CD8-positive, alpha-beta memory T cell (primary cell): ENCODE measurements at regions not wholly inside any gene's neighbourhood (a gene's known extent, or its start where the extent isn't known, plus 50 kb on each side); places are given as distances from the start of the nearest gene placed in this dataset.
"Not testable (repeated sequence)": the region's sequence is repeated elsewhere in the genome, so short reads cannot be mapped to it uniquely, and the experiment has no call there.

Experiments
- CTCF ChIA-PET: fragments of 350-600 bp; sonication (Branson Sonifier 250); formaldehyde crosslinking; loops from one replicate; lab custom pipeline; 2021; ENCODE audit warnings: antibody characterized with exemption; lab: Charles Lee
- POLR2A ChIA-PET: fragments of 350-600 bp; sonication (Branson Sonifier 250); formaldehyde crosslinking; loops from one replicate; lab custom pipeline; 2021; ENCODE audit warnings: antibody characterized with exemption; lab: Charles Lee
- DNase-seq, 5 donors: peaks; one replicate each; pipeline versions ENCODE4 v3.0.0 to v3.0.0-alpha.2; 2020 to 2022; ENCODE audit warnings: mixed read lengths in 1 of 5
- H3K27ac ChIP-seq: one replicate; pipeline ENCODE4 v1.7.0; 2013; ENCODE audit warnings: low read depth, mild to moderate bottlenecking, low read length, moderate library complexity
- H3K27me3 ChIP-seq: 2 replicates; pipeline ENCODE4 v1.7.0; 2013; ENCODE audit warnings: low read length, mild to moderate bottlenecking; ENCODE audit not compliant: insufficient read depth, poor library complexity, severe bottlenecking
- H3K36me3 ChIP-seq: 2 replicates; pipeline ENCODE4 v1.7.0; 2013; ENCODE audit warnings: mild to moderate bottlenecking, low read length, moderate library complexity; ENCODE audit not compliant: insufficient read depth
- H3K4me1 ChIP-seq: 2 replicates; pipeline ENCODE4 v1.7.0; 2013; ENCODE audit warnings: mild to moderate bottlenecking, low read length, moderate library complexity; ENCODE audit not compliant: insufficient read depth
- H3K4me3 ChIP-seq: 2 replicates; pipeline ENCODE4 v1.7.0; 2013; ENCODE audit warnings: mild to moderate bottlenecking, low read length
- H3K9me3 ChIP-seq: 2 replicates; pipeline ENCODE4 v1.7.0; 2013; ENCODE audit warnings: mild to moderate bottlenecking, low read length
- H3K27ac Mint-ChIP-seq, 8 donors: one replicate each; pipeline ENCODE4 v1.8.0; 2020 to 2021; ENCODE audit warnings: mixed read lengths in 8 of 8, mild to moderate bottlenecking in 6 of 8, inconsistent platforms in 3 of 8, moderate library complexity in 3 of 8
- H3K27me3 Mint-ChIP-seq, 2 donors: one replicate each; pipeline ENCODE4 v1.8.0; 2020 to 2021; ENCODE audit warnings: mixed read lengths in 2 of 2, mild to moderate bottlenecking in 1 of 2, moderate library complexity in 1 of 2
- H3K36me3 Mint-ChIP-seq, 3 donors: one replicate each; pipeline ENCODE4 v1.8.0; 2020 to 2021; ENCODE audit warnings: mixed read lengths in 3 of 3, inconsistent platforms in 1 of 3, mild to moderate bottlenecking in 1 of 3
- H3K4me1 Mint-ChIP-seq, 3 donors: one replicate each; pipeline ENCODE4 v1.8.0; 2020 to 2021; ENCODE audit warnings: mixed read lengths in 3 of 3, inconsistent platforms in 1 of 3, mild to moderate bottlenecking in 1 of 3
- H3K4me3 Mint-ChIP-seq, 7 donors: one replicate each; pipeline ENCODE4 v1.8.0; 2020 to 2021; ENCODE audit warnings: mixed read lengths in 7 of 7, mild to moderate bottlenecking in 6 of 7, moderate library complexity in 4 of 7, inconsistent platforms in 2 of 7
- H3K9me3 Mint-ChIP-seq, 5 donors: one replicate each; pipeline ENCODE4 v1.8.0; 2020 to 2022; ENCODE audit warnings: mixed read lengths in 5 of 5, mild to moderate bottlenecking in 3 of 5, moderate library complexity in 2 of 5, inconsistent platforms in 1 of 5

DNA sequence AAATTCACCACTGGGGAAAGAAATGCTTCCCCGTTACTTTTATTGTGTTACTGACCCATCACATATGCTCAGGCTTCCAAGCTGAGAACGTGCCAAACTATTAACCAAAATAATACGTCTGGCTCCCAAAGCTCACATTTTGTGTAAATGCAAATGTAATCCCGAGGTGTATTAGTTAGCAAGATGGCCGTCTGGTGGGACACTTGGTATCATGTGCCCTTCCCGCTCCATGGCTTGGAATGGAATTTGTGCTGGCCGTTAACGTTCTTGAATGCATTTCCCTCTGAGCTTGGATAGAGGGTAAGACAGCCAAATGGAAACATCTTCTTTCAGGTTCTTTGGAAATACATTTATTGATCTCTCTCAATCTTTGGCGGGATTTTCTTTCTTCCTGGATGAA lies 105.0 kb downstream of the MFAP3L start:
- DNase-seq: no peak
- Mint-ChIP-seq H3K36me3 (no peaks in the 10 kb centered on the region), H3K9me3 (peaks cover 0 to 10% (median 5%) of the 10 kb centered on the region in 5 donors), H3K4me3 (no peak overlapping the region), H3K27ac (no peak overlapping the region), H3K4me1 (no peaks in the 10 kb centered on the region), H3K27me3 (peaks cover 2 to 9% of the 10 kb centered on the region in 2 donors)
- Histone ChIP-seq H3K9me3 (no peaks in the 10 kb centered on the region), H3K4me3 (no peak overlapping the region), H3K4me1 (no peaks in the 10 kb centered on the region), H3K27ac (no peak overlapping the region), H3K27me3 (no peaks in the 10 kb centered on the region), H3K36me3 (no peaks in the 10 kb centered on the region)
- ChIA-PET POLR2A (no interaction called here), CTCF (interaction anchor here (0.7 kb wide), 1 partner anchor 12 kb away, joined by 3 read pairs; no protein-coding TSS in a partner anchor)

DNA sequence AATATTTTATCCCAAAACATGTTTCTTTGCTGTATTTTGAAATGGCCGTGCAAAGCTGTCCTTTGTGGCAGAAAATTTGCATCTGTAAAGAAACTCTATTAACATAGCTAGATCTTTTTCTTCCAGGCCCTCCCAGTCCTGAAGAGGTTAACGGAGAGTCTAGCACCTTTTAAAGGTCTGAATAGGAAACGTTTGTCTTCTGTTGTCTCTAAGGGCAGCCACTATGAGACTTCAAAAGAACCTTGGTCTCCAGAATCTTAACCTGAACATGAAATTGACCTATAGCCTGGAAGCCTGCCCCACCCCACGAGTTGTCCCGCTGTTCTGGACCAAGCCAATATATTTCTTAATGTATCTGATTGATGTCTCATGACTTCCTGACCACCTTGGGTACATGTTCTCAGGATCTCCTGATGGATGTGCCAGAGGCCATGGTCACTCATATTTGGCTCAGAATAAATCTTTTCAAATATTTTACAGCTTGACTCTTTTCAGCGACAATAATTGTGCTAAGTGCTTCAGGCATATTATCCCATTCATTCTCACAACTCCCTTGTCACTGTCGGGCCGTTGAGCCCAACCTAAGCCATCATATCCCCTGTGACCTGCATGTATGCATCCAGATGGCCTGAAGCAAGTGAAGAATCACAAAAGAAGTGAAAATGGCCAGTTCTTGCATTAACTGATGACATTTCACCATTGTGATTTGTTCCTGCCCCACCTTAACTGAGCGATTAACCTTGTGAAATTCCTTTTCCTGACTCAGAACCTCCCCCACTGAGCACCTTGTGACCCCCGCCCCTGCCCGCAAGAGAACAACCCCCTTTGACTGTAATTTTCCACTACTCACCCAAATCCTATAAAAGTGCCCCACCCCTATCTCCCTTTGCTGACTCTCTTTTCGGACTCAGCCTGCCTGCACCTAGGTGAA lies 106.7 kb downstream of the MFAP3L start:
- H3K27ac ChIP-seq, POLR2A ChIA-PET, H3K27me3 Mint-ChIP-seq: not testable (repeated sequence)

DNA sequence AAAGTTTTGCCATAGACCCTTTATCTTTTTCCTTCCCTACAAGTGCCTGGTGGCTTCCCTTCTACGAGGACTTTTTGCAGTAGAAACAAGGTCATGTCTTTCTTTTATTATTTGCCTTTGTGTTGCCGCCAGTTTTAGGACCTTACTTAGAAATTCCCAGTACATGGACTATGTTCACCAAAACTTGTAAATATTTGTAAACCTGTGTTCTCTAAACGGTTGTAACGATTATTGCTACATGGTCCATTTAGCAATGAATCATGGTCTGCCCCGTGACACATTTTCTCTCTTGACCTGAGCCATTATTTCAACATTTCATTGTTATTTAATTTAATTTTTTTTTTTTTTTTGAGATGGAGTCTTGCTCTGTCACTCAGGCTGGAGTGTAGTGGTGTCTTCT lies 110.7 kb downstream of the MFAP3L start:
- H3K4me3 ChIP-seq: no peak overlapping the region
- H3K9me3 ChIP-seq: no peaks in the 10 kb centered on the region
- no peaks in the 10 kb centered on the region for H3K36me3 Mint-ChIP-seq
- H3K4me1 ChIP-seq: no peaks in the 10 kb centered on the region
- DNase-seq: no peak
- no peak overlapping the region for H3K4me3 Mint-ChIP-seq
- no peaks in the 10 kb centered on the region for H3K27me3 ChIP-seq
- H3K9me3 Mint-ChIP-seq: peaks cover 2 to 11% (median 5%) of the 10 kb centered on the region in 5 donors
- H3K36me3 ChIP-seq: no peaks in the 10 kb centered on the region
- ChIA-PET POLR2A (no interaction called here), CTCF (no interaction called here)
- no peak overlapping the region for H3K27ac Mint-ChIP-seq
- peaks cover 0 to 11% of the 10 kb centered on the region in 2 donors for H3K27me3 Mint-ChIP-seq
- H3K27ac ChIP-seq: no peak overlapping the region
- H3K4me1 Mint-ChIP-seq: no peaks in the 10 kb centered on the region

More for the DNA sequence above, 106.7 kb downstream of the MFAP3L start:
- H3K9me3 Mint-ChIP-seq: peaks cover under 1 to 11% (median 5%) of the 10 kb centered on the region in 5 donors
- H3K27ac Mint-ChIP-seq, H3K4me3 ChIP-seq, H3K9me3 ChIP-seq, H3K36me3 Mint-ChIP-seq, CTCF ChIA-PET, DNase-seq, H3K4me3 Mint-ChIP-seq, H3K4me1 Mint-ChIP-seq, H3K4me1 ChIP-seq, H3K27me3 ChIP-seq, H3K36me3 ChIP-seq: not testable (repeated sequence)

- H3K4me1 Mint-ChIP-seq: no peaks in the 10 kb centered on the region
- Histone ChIP-seq H3K27ac (no peak overlapping the region), H3K36me3 (no peaks in the 10 kb centered on the region), H3K9me3 (no peaks in the 10 kb centered on the region), H3K4me1 (no peaks in the 10 kb centered on the region), H3K27me3 (no peaks in the 10 kb centered on the region), H3K4me3 (no peak overlapping the region)
- no peak overlapping the region for H3K4me3 Mint-ChIP-seq
- no peak overlapping the region for H3K27ac Mint-ChIP-seq
- CTCF ChIA-PET: no interaction called here
- H3K27me3 Mint-ChIP-seq: peaks cover 0 to 11% of the 10 kb centered on the region in 2 donors
- no peak for DNase-seq
- H3K36me3 Mint-ChIP-seq: no peaks in the 10 kb centered on the region
- POLR2A ChIA-PET: no interaction called here
- H3K9me3 Mint-ChIP-seq: peaks cover 2 to 11% (median 5%) of the 10 kb centered on the region in 5 donors
Measured at GRCh38 chr4:169914866-169915265, 111.3 kb downstream of the MFAP3L start.

GRCh38 chr4:169912996-169913395 lies 113.2 kb downstream of the MFAP3L start:
- DNase-seq: no peak
- CTCF ChIA-PET: no interaction called here
- POLR2A ChIA-PET: no interaction called here

GRCh38 chr4:169909897-169910296 lies 116.3 kb downstream of the MFAP3L start:
- H3K27ac ChIP-seq: no peak overlapping the region
- Mint-ChIP-seq H3K4me1 (no peaks in the 10 kb centered on the region), H3K4me3 (no peak overlapping the region), H3K27ac (no peak overlapping the region), H3K9me3 (peaks cover 0 to 2% (median 0%) of the 10 kb centered on the region in 5 donors), H3K27me3 (peaks cover 2 to 15% of the 10 kb centered on the region in 2 donors), H3K36me3 (no peaks in the 10 kb centered on the region)
- ChIA-PET CTCF (no interaction called here), POLR2A (no interaction called here)
- H3K36me3 ChIP-seq: no peaks in the 10 kb centered on the region
- no peaks in the 10 kb centered on the region for H3K4me1 ChIP-seq
- no peaks in the 10 kb centered on the region for H3K9me3 ChIP-seq
- H3K4me3 ChIP-seq: no peak overlapping the region
- DNase-seq: no peak
- H3K27me3 ChIP-seq: no peaks in the 10 kb centered on the region

More at GRCh38 chr4:169912996-169913395, 113.2 kb downstream of the MFAP3L start:
- peaks cover 0 to 11% of the 10 kb centered on the region in 2 donors for H3K27me3 Mint-ChIP-seq
- no peak overlapping the region for H3K27ac Mint-ChIP-seq
- Histone ChIP-seq H3K4me1 (no peaks in the 10 kb centered on the region), H3K27me3 (no peaks in the 10 kb centered on the region), H3K27ac (no peak overlapping the region), H3K9me3 (no peaks in the 10 kb centered on the region), H3K4me3 (no peak overlapping the region), H3K36me3 (no peaks in the 10 kb centered on the region)
- H3K4me1 Mint-ChIP-seq: no peaks in the 10 kb centered on the region
- H3K4me3 Mint-ChIP-seq: no peak overlapping the region
- peaks cover 2 to 11% (median 5%) of the 10 kb centered on the region in 5 donors for H3K9me3 Mint-ChIP-seq
- H3K36me3 Mint-ChIP-seq: no peaks in the 10 kb centered on the region

- no peaks in the 10 kb centered on the region for H3K4me1 Mint-ChIP-seq
- Histone ChIP-seq H3K36me3 (no peaks in the 10 kb centered on the region), H3K9me3 (no peaks in the 10 kb centered on the region), H3K4me1 (no peaks in the 10 kb centered on the region), H3K27ac (no peak overlapping the region), H3K27me3 (no peaks in the 10 kb centered on the region), H3K4me3 (no peak overlapping the region)
- CTCF ChIA-PET: interaction anchor here (1.2 kb wide), 1 partner anchor 11 kb away, joined by 3 read pairs; no protein-coding TSS in a partner anchor
- POLR2A ChIA-PET: no interaction called here
- no peak for DNase-seq
- H3K9me3 Mint-ChIP-seq: peaks cover 0 to 2% (median 0%) of the 10 kb centered on the region in 5 donors
- H3K36me3 Mint-ChIP-seq: no peaks in the 10 kb centered on the region
- no peak overlapping the region for H3K27ac Mint-ChIP-seq
- peaks cover 2 to 15% of the 10 kb centered on the region in 2 donors for H3K27me3 Mint-ChIP-seq
- H3K4me3 Mint-ChIP-seq: no peak overlapping the region
Measured at GRCh38 chr4:169909479-169909878, 116.7 kb downstream of the MFAP3L start.

GRCh38 chr4:169907705-169908104 lies 118.5 kb downstream of the MFAP3L start:
- Mint-ChIP-seq H3K4me3 (no peak overlapping the region), H3K36me3 (no peaks in the 10 kb centered on the region), H3K4me1 (no peaks in the 10 kb centered on the region), H3K27ac (no peak overlapping the region), H3K9me3 (no peaks in the 10 kb centered on the region), H3K27me3 (peaks cover 2 to 24% of the 10 kb centered on the region in 2 donors)
- H3K36me3 ChIP-seq: no peaks in the 10 kb centered on the region
- POLR2A ChIA-PET: no interaction called here
- no peaks in the 10 kb centered on the region for H3K9me3 ChIP-seq
- no peak for DNase-seq
- H3K4me3 ChIP-seq: no peak overlapping the region
- no peak overlapping the region for H3K27ac ChIP-seq
- CTCF ChIA-PET: no interaction called here
- no peaks in the 10 kb centered on the region for H3K4me1 ChIP-seq
- no peaks in the 10 kb centered on the region for H3K27me3 ChIP-seq
